ENCODE measurements at regions not wholly inside any gene's neighbourhood (a gene's known extent, or its start where the extent isn't known, plus 50 kb on each side); places are given as distances from the start of the nearest gene placed in this dataset.

DNA sequence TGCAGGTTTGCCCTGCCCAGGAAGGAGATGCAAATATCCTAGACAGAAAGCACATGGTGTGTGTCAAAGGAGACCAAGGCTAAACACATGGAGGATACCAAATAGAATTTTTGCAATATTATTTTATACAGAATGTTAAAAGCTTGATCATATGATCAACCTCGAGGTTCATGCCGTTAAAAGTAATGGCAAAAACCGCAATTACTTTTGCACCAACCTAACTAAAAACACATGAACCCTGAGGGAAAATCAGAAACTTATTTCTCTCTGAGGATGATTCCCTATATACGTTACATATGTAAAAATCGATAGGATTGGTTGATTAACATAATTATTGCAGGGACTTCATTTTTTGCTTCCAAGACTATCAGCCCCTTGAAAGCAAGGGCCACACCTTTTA, 88.1 kb downstream of the MZT1 start:
- ChIA-PET POLR2A (no interaction called here), RAD21 (ENCODE audit: low non-redundant PET in 1 of 2, low total read pairs in 2 of 2, uncharacterized antibody in 2 of 2, unreplicated experiment in 2 of 2) (no interaction called here), CTCF (no interaction called here)
- Histone ChIP-seq H3K4me3 (replicated peaks in 1 of 2; ENCODE audit: low read depth in 1 of 2, low read length in 2 of 2) (no peak overlapping the region), H2AFZ (ENCODE audit: low read depth, low read length, poor library complexity, severe bottlenecking) (no peak overlapping the region), H3K27ac (ENCODE audit: low read depth, low read length) (no peak overlapping the region), H3K27me3 (ENCODE audit: insufficient read depth, low read length) (no peaks in the 10 kb centered on the region), H4K20me1 (ENCODE audit: insufficient read depth) (no peaks in the 10 kb centered on the region), H3K36me3 (ENCODE audit: control insufficient read depth in 1 of 2, insufficient read depth in 2 of 2, low read length in 2 of 2) (no peaks in the 10 kb centered on the region), H3K9me3 (ENCODE audit: control insufficient read depth in 1 of 2, insufficient read depth in 1 of 2, low read depth in 1 of 2, low read length in 2 of 2) (no peaks in the 10 kb centered on the region), H3K9me2 (ENCODE audit: insufficient read depth) (no peaks in the 10 kb centered on the region), H3K4me1 (ENCODE audit: control insufficient read depth in 1 of 2, insufficient read depth in 2 of 2, low read length in 2 of 2) (no peaks in the 10 kb centered on the region), H3K4me2 (ENCODE audit: low read length) (no peak overlapping the region), H3K79me2 (ENCODE audit: insufficient read depth, low read length) (no peaks in the 10 kb centered on the region), H3K9ac (ENCODE audit: low read length) (no peak overlapping the region)
- no peak for ATAC-seq
- no peak for TF ChIP-seq EGR1 (IDR thresholded peaks at IDR 0.05; ENCODE audit: low read depth)
- TF ChIP-seq ZBTB33 (IDR thresholded peaks at IDR 0.05; ENCODE audit: extremely low read depth, insufficient replicate concordance, low read length), result no peak
- no peak for TF ChIP-seq TCF7L2 (IDR thresholded peaks at IDR 0.05; ENCODE audit: borderline replicate concordance, extremely low read depth, insufficient read depth, insufficient read length)
- no peak for TF ChIP-seq FOSL1 (IDR thresholded peaks at IDR 0.05; ENCODE audit: low read depth)
- no peak for TF ChIP-seq SP1 (IDR thresholded peaks at IDR 0.05; ENCODE audit: low read depth)
- TF ChIP-seq, protein P1, sequence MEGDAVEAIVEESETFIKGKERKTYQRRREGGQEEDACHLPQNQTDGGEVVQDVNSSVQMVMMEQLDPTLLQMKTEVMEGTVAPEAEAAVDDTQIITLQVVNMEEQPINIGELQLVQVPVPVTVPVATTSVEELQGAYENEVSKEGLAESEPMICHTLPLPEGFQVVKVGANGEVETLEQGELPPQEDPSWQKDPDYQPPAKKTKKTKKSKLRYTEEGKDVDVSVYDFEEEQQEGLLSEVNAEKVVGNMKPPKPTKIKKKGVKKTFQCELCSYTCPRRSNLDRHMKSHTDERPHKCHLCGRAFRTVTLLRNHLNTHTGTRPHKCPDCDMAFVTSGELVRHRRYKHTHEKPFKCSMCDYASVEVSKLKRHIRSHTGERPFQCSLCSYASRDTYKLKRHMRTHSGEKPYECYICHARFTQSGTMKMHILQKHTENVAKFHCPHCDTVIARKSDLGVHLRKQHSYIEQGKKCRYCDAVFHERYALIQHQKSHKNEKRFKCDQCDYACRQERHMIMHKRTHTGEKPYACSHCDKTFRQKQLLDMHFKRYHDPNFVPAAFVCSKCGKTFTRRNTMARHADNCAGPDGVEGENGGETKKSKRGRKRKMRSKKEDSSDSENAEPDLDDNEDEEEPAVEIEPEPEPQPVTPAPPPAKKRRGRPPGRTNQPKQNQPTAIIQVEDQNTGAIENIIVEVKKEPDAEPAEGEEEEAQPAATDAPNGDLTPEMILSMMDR (IDR thresholded peaks at IDR 0.05 in 2 of 3, conservative IDR thresholded peaks at IDR 0.05 in 1 of 3; ENCODE audit: borderline replicate concordance in 1 of 3, insufficient read depth in 1 of 3, low read depth in 2 of 3, low read length in 2 of 3), result no peak
- TF ChIP-seq, protein P2, sequence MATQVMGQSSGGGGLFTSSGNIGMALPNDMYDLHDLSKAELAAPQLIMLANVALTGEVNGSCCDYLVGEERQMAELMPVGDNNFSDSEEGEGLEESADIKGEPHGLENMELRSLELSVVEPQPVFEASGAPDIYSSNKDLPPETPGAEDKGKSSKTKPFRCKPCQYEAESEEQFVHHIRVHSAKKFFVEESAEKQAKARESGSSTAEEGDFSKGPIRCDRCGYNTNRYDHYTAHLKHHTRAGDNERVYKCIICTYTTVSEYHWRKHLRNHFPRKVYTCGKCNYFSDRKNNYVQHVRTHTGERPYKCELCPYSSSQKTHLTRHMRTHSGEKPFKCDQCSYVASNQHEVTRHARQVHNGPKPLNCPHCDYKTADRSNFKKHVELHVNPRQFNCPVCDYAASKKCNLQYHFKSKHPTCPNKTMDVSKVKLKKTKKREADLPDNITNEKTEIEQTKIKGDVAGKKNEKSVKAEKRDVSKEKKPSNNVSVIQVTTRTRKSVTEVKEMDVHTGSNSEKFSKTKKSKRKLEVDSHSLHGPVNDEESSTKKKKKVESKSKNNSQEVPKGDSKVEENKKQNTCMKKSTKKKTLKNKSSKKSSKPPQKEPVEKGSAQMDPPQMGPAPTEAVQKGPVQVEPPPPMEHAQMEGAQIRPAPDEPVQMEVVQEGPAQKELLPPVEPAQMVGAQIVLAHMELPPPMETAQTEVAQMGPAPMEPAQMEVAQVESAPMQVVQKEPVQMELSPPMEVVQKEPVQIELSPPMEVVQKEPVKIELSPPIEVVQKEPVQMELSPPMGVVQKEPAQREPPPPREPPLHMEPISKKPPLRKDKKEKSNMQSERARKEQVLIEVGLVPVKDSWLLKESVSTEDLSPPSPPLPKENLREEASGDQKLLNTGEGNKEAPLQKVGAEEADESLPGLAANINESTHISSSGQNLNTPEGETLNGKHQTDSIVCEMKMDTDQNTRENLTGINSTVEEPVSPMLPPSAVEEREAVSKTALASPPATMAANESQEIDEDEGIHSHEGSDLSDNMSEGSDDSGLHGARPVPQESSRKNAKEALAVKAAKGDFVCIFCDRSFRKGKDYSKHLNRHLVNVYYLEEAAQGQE (IDR thresholded peaks at IDR 0.05; ENCODE audit: low read depth), result no peak
- no peak for TF ChIP-seq POLR2AphosphoS5 (IDR thresholded peaks at IDR 0.05; ENCODE audit: low read depth, low read length)
- no peak for TF ChIP-seq RAD21 (IDR thresholded peaks at IDR 0.05; ENCODE audit: low read depth)
- TF ChIP-seq ATF3 (IDR thresholded peaks at IDR 0.05), result no peak
- TF ChIP-seq POLR2A (IDR thresholded peaks at IDR 0.05; ENCODE audit: borderline replicate concordance, extremely low read depth, insufficient read depth, insufficient read length), result no peak
- no peak for TF ChIP-seq SRF (IDR thresholded peaks at IDR 0.05; ENCODE audit: low read depth)
- no peak for TF ChIP-seq MAX (IDR thresholded peaks at IDR 0.05)
- no peak for TF ChIP-seq YY1 (IDR thresholded peaks at IDR 0.05; ENCODE audit: extremely low read depth, insufficient replicate concordance, low read depth, low read length)
- no peak for TF ChIP-seq EZH2phosphoT487 (IDR thresholded peaks at IDR 0.05; ENCODE audit: borderline replicate concordance)
- TF ChIP-seq ELF1 (IDR thresholded peaks at IDR 0.05; ENCODE audit: borderline replicate concordance, low read depth), result no peak
- TF ChIP-seq CBX3 (IDR thresholded peaks at IDR 0.05; ENCODE audit: low read depth), result no peak
- TF ChIP-seq SIN3A (IDR thresholded peaks at IDR 0.05; ENCODE audit: low read depth), result no peak
- TF ChIP-seq JUND (IDR thresholded peaks at IDR 0.05), result no peak
- intact Hi-C loops (cut with micrococcal nuclease), result no loop called here
- no TSS peak for BruUV-seq (replicated peaks)
- DNase-seq (ENCODE audit: low read depth, low spot score), result no peak
